GM18498 (cell line): ENCODE measurements at regions not wholly inside any gene's neighbourhood (a gene's known extent, or its start where the extent isn't known, plus 50 kb on each side); places are given as distances from the start of the nearest gene placed in this dataset.

Source experiments
- ATAC-seq: cut with Tn5 transposase; IDR thresholded peaks from one replicate; pipeline ENCODE4 v1.9.1; 2021; ENCODE audit warnings: mild to moderate bottlenecking, moderate library complexity; ENCODE audit not compliant: unreplicated experiment

- ATAC-seq, result no peak
Measured at GRCh38 chr2:120439637-120440384, 93.9 kb downstream of the INHBB start.

GRCh38 chr2:120440521-120441350 is 94.8 kb downstream of the INHBB start:
- no peak for ATAC-seq

GRCh38 chr2:120441351-120441700 is 95.4 kb downstream of the INHBB start:
- no peak for ATAC-seq

GRCh38 chr2:120441744-120442471 is 96.0 kb downstream of the INHBB start:
- no peak for ATAC-seq

GRCh38 chr2:120442541-120442922 is 96.6 kb downstream of the INHBB start:
- ATAC-seq, result no peak

- no peak for ATAC-seq
Measured at GRCh38 chr2:120442923-120443571, 97.1 kb downstream of the INHBB start.

GRCh38 chr2:120443946-120444345 is 98.0 kb downstream of the INHBB start:
- no peak for ATAC-seq

- ATAC-seq, result no peak
Measured at GRCh38 chr2:120444691-120445240, 98.8 kb downstream of the INHBB start.

GRCh38 chr2:120445449-120446143 is 99.7 kb downstream of the INHBB start:
- ATAC-seq, result no peak

- no peak for ATAC-seq
Measured at GRCh38 chr2:120446236-120447126, 100.5 kb downstream of the INHBB start.

GRCh38 chr2:120447127-120447785 is 101.3 kb downstream of the INHBB start:
- no peak for ATAC-seq

GRCh38 chr2:120448436-120448835 is 102.5 kb downstream of the INHBB start:
- ATAC-seq, result no peak

GRCh38 chr2:120448961-120449810 is 103.2 kb downstream of the INHBB start:
- no peak for ATAC-seq

- no peak for ATAC-seq
Measured at GRCh38 chr2:120450196-120450820, 104.4 kb downstream of the INHBB start.

GRCh38 chr2:120451334-120451733 is 105.4 kb downstream of the INHBB start:
- ATAC-seq, result no peak

- no peak for ATAC-seq
Measured at GRCh38 chr2:120452131-120452530, 106.2 kb downstream of the INHBB start.

GRCh38 chr2:120452945-120453634 is 107.2 kb downstream of the INHBB start:
- no peak for ATAC-seq
